Ureter (tissue), 1 donor: ENCODE measurements at regions not wholly inside any gene's neighbourhood (a gene's known extent, or its start where the extent isn't known, plus 50 kb on each side); places are given as distances from the start of the nearest gene placed in this dataset.
"Not testable (repeated sequence)": the region's sequence is repeated elsewhere in the genome, so short reads cannot be mapped to it uniquely, and the experiment has no call there.

Experiments
- DNase-seq: peaks from one replicate; pipeline ENCODE4 v3.0.0-alpha.2; 2020; ENCODE audit warnings: low spot score
- donor health status: DM: yes; HTN: yes; CAD: no.

GRCh38 chr11:29628609-29629008 lies 388.2 kb downstream of the KCNA4 start:
- no peak for DNase-seq

- DNase-seq: no peak
Measured at GRCh38 chr11:29627541-29627940, 389.3 kb downstream of the KCNA4 start.

DNA sequence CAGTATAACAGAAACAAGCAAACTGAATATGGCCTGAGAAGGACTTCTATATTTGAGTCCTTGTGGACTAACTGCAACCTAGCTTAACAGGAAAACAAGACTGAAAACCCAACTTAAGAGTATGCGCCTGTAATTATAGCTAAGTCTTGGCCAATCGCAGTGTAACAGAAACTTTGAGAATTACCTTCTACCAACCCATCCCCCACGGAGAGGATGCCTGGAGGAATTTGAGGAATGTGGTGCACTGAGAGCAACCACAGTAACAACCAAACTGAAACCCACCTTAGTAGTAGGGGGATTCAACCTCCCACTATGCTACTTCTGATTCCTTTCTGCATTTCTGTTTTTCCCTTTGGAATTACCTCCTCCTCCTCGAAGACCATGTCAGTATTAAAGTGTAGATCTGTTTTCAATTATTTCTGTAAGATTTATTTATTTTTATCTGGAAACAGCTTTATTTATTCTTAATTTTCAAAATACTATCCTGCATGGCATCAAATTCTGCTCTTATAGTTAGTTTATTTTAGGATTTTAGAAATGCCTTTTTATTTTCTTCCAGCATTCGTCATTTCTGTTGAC lies 393.6 kb downstream of the KCNA4 start:
- DNase-seq: no peak

- DNase-seq: no peak
Measured at GRCh38 chr11:29616611-29617010, 400.2 kb downstream of the KCNA4 start.

- no peak for DNase-seq
Measured at GRCh38 chr11:29612423-29612822, 404.4 kb downstream of the KCNA4 start.

- no peak for DNase-seq
Measured at GRCh38 chr11:29606330-29607031, 410.3 kb downstream of the KCNA4 start.

GRCh38 chr11:29600151-29600575 lies 416.7 kb downstream of the KCNA4 start:
- not testable (repeated sequence) for DNase-seq

GRCh38 chr11:29584342-29584741 lies 432.5 kb downstream of the KCNA4 start:
- DNase-seq: no peak

DNA sequence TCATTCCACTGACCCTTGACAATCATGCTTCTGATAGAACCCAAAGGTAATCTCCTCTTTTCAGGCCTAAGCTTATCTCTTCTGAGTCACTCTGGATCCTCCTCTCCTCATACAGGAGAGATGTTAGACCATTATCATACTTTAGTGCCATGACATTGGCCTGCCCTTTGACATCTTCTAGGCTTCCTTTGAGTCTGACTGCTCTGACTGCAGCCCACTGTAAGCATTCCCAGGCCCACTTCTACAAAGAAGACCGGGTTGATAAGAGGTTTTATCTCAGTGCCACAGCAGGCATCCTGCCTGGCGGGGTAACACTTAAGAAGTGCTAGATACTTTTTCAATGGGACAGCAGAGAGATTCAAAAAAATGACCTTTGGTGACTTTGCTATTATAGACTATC lies 438.0 kb downstream of the KCNA4 start:
- no peak for DNase-seq

DNA sequence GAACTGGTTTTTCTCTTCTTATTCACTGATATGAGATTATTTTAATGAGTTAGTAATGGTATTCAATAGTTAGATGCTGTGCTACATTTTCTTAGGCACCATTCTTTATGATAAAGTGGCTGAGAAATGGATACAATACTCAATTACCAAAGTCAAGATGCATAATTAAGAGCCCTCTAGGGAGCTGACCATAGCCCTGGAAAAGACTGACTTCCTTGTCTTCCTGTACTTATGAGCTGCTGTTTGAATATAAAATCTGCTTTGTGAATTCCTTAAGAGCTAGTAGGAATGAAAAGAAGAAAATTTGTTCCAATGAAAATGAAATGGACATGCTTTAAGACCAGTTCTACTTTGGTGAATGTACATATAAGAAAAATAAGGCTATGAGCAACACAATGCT lies 452.3 kb downstream of the KCNA4 start:
- DNase-seq: no peak

DNA sequence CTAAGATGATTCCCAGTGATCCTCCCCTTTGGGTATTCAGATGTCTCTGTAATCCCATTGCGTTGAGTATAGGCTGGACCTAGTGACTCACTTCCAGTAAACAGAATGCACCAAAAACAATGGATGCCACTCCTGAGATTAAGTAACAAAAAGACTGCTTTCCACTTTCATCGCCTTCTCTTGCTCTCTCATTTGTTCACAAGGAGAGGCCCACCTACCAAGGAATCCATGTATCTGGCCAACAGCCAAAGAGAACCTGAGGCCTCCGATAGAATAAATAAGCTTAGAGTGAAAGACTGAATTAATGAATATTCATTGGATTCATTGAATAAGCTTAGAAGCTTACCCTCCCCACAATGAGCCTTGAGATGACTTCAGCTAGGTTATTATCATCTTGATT lies 454.6 kb downstream of the KCNA4 start:
- DNase-seq: no peak

DNA sequence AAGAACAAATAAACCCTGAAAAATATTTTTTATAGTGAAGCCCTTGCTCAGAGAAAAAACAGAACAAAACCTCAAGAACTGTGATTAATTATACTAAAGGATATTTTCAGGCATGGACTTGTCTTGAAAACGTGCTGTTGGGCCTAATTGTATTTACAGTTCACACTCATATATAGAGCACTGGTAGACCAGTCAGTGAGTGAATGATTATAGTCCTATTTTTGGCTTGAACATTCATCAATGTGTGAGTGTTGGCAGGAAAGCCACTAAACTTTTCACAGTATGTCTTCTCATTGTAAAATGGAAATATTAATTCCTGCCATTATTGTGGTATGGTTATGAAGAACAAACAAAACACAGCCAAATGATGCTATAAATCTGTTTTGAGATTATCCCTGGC lies 462.8 kb downstream of the KCNA4 start:
- DNase-seq: no peak

- no peak for DNase-seq
Measured at GRCh38 chr11:29538339-29539036, 478.3 kb downstream of the KCNA4 start.

DNA sequence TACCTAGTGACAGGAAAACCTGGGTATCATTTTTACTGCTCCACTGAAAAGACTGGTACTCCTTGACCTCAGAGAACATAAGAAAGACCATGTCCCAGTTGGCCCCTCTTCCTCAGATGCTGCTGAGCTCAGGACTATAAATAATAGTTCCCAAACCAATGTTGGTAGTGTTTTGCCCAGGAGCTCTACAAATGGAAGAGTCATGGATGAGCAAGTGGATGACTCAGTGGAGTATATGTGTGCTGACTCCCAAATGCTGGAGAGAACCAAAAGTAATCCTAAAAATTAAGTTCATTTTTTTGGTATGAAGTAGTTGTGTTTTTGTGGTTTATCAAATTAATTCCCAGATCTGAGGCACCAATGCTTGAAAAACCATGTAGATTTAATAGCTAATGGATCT lies 482.0 kb downstream of the KCNA4 start:
- no peak for DNase-seq

- DNase-seq: no peak
Measured at GRCh38 chr11:29530961-29531360, 485.9 kb downstream of the KCNA4 start.

DNA sequence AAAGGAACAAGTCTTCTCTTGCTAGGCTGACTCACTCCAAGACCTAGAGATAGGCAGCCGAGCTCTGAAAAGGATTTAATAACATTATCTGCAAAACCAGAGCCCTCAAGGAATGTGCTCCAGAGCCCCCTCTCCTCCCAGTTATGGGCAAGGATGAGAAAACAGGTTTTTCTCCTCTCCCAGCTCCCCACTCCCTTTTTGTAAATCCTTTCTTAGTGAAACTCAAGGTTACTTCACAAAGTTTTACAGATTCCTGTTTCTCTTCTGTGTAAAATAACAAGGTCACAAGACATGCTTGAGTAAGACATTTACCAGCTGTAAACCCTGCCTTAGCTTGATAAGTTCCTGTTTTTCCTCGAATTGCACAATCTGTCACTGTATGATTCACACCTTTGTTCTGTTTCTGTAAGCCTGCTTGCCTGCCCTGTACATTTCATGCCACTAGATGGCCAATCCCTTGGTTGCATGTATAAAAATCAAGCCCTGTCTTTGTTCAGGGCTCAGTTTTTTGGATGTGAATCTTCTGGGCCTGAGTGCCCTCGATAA lies 489.4 kb downstream of the KCNA4 start:
- no peak for DNase-seq

GRCh38 chr11:29518389-29519174 lies 498.2 kb downstream of the KCNA4 start:
- DNase-seq: no peak

DNA sequence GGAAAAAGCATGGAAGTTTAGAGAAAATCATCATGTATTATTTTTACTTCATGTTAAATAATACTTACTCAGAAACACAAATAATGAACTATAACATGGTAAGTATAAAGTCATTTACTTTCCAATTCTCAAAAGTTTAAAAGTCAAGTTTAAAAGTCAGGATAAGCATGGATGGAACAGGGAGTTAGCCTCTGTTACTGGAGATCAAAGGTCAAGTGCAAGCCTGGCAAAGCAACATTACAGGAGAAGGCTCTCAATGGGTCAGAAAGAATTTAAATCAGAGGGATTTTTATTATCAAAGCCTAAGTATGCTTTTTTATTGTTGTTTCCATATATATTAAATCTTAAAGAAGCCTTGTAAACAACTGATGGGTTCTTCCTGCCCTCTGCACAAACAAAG lies 505.4 kb downstream of the KCNA4 start:
- DNase-seq: no peak

DNA sequence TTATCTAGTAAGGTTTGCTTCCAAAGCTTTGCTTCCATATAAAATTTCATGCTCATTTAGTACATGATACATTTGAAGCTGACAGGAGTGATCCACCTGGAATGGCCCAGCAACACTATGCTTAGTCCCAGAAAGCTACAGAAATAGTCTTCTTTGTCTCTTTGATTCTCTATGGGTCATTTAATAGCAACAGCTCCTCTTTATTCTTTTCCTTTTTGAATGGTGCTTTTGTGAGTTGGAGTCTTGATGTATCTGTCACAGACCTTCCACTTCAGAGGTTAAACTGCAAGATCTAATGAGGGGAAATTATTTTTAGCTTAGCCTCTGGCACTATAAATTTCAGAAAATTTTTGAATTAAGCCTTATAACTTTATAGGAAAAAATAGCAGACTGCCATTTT lies 509.5 kb downstream of the KCNA4 start:
- no peak for DNase-seq

DNA sequence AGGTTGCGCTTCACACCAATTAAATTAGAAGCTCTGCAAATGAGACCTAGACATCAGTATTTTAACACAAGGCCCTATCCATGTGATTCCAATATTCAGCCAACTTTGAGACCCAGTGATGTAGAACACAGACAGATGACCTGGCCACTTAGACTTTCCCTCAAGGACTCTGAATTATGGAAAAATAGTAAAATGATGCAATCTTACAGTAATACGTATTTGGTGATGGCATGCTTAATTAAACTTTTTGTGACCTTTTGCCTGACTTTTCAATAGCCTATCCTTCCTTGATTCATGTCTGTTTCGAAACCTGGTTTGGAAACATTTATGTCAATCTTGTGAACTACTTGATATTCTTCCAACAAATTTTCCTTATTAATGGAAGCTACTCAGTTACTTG lies 521.2 kb downstream of the KCNA4 start:
- DNase-seq: no peak

- no peak for DNase-seq
Measured at GRCh38 chr11:29490938-29491337, 525.9 kb downstream of the KCNA4 start.

- DNase-seq: no peak
Measured at GRCh38 chr11:29486301-29486700, 530.5 kb downstream of the KCNA4 start.
